Activated CD4-positive, alpha-beta memory T cell treated with anti-CD3 and anti-CD28 coated beads, Interleukin-2, amount 10 ng/mL, durations not matched to agents 7 days and 5 days (primary cell): ENCODE measurements at regions not wholly inside any gene's neighbourhood (a gene's known extent, or its start where the extent isn't known, plus 50 kb on each side); places are given as distances from the start of the nearest gene placed in this dataset.

ENCODE experiments used
- CTCF ChIA-PET: fragments of 350-600 bp; sonication (Branson Sonifier 250); formaldehyde crosslinking; loops from one replicate; lab custom pipeline; 2021; ENCODE audit warnings: antibody characterized with exemption, inconsistent platforms; lab: Charles Lee
- POLR2A ChIA-PET: fragments of 350-600 bp; sonication (Branson Sonifier 250); formaldehyde crosslinking; loops from one replicate; lab custom pipeline; 2021; ENCODE audit warnings: antibody characterized with exemption; lab: Charles Lee
- DNase-seq: peaks from one replicate; pipeline ENCODE4 v3.0.0-alpha.2; 2020
- H3K27ac Mint-ChIP-seq: one replicate; pipeline ENCODE4 v1.8.0; 2021; ENCODE audit warnings: mild to moderate bottlenecking, mixed read lengths
- H3K27me3 Mint-ChIP-seq: one replicate; pipeline ENCODE4 v1.8.0; 2021; ENCODE audit warnings: mixed read lengths
- H3K36me3 Mint-ChIP-seq: one replicate; pipeline ENCODE4 v1.8.0; 2021; ENCODE audit warnings: low read depth, mixed read lengths
- H3K4me1 Mint-ChIP-seq: one replicate; pipeline ENCODE4 v1.8.0; 2021; ENCODE audit warnings: mixed read lengths
- H3K4me3 Mint-ChIP-seq: one replicate; pipeline ENCODE4 v1.8.0; 2021; ENCODE audit warnings: mild to moderate bottlenecking, mixed read lengths
- H3K9me3 Mint-ChIP-seq: one replicate; pipeline ENCODE4 v1.8.0; 2021; ENCODE audit warnings: mixed read lengths

GRCh38 chr18:65946777-65947176 lies 196.0 kb downstream of the CDH7 start:
- Mint-ChIP-seq H3K9me3 (peaks cover 2% of the 10 kb centered on the region), H3K4me1 (no peaks in the 10 kb centered on the region), H3K36me3 (no peaks in the 10 kb centered on the region), H3K4me3 (no peak overlapping the region), H3K27me3 (no peaks in the 10 kb centered on the region), H3K27ac (no peak overlapping the region)
- no peak for DNase-seq
- ChIA-PET POLR2A (no interaction called here), CTCF (no interaction called here)

GRCh38 chr18:65943268-65943667 lies 192.5 kb downstream of the CDH7 start:
- CTCF ChIA-PET = no interaction called here
- Mint-ChIP-seq H3K27me3 (no peaks in the 10 kb centered on the region), H3K4me3 (no peak overlapping the region), H3K4me1 (no peaks in the 10 kb centered on the region), H3K36me3 (no peaks in the 10 kb centered on the region), H3K27ac (no peak overlapping the region), H3K9me3 (peaks cover 3% of the 10 kb centered on the region)
- POLR2A ChIA-PET = no interaction called here
- DNase-seq = no peak

GRCh38 chr18:65942854-65943253 lies 192.0 kb downstream of the CDH7 start:
- H3K27me3 Mint-ChIP-seq = no peaks in the 10 kb centered on the region
- H3K27ac Mint-ChIP-seq = no peak overlapping the region
- H3K4me1 Mint-ChIP-seq = no peaks in the 10 kb centered on the region
- ChIA-PET CTCF (no interaction called here), POLR2A (no interaction called here)
- no peaks in the 10 kb centered on the region for H3K36me3 Mint-ChIP-seq
- no peak overlapping the region for H3K4me3 Mint-ChIP-seq
- H3K9me3 Mint-ChIP-seq = peaks cover 4% of the 10 kb centered on the region
- DNase-seq = no peak

GRCh38 chr18:65942104-65942503 lies 191.3 kb downstream of the CDH7 start:
- Mint-ChIP-seq H3K4me1 (no peaks in the 10 kb centered on the region), H3K27me3 (no peaks in the 10 kb centered on the region), H3K36me3 (no peaks in the 10 kb centered on the region), H3K27ac (no peak overlapping the region), H3K4me3 (no peak overlapping the region), H3K9me3 (peaks cover 4% of the 10 kb centered on the region)
- DNase-seq = no peak
- CTCF ChIA-PET = no interaction called here
- POLR2A ChIA-PET = no interaction called here

GRCh38 chr18:65941482-65941881 lies 190.7 kb downstream of the CDH7 start:
- CTCF ChIA-PET = no interaction called here
- POLR2A ChIA-PET = no interaction called here
- Mint-ChIP-seq H3K27me3 (no peaks in the 10 kb centered on the region), H3K4me1 (no peaks in the 10 kb centered on the region), H3K9me3 (peaks cover 4% of the 10 kb centered on the region), H3K36me3 (no peaks in the 10 kb centered on the region), H3K27ac (no peak overlapping the region), H3K4me3 (no peak overlapping the region)
- no peak for DNase-seq
